ENCODE measurements at regions not wholly inside any gene's neighbourhood (a gene's known extent, or its start where the extent isn't known, plus 50 kb on each side); places are given as distances from the start of the nearest gene placed in this dataset.

- Histone ChIP-seq H3K56ac (ENCODE audit: insufficient read length, low read depth, low read length) (no peak overlapping the region), H2AFZ (ENCODE audit: low read length) (no peak overlapping the region), H3K79me2 (ENCODE audit: insufficient read depth, low read length) (no peaks in the 10 kb centered on the region), H2BK5ac (ENCODE audit: insufficient read length, low read length) (no peak overlapping the region), H3K14ac (ENCODE audit: insufficient read depth, low read length) (no peak overlapping the region), H3K23ac (ENCODE audit: insufficient read length, low read depth, low read length) (no peak overlapping the region), H3K79me1 (ENCODE audit: insufficient read depth, low read depth, low read length, poor library complexity, severe bottlenecking) (no peaks in the 10 kb centered on the region), H3K27me3 (ENCODE audit: insufficient read depth, low read length) (no peaks in the 10 kb centered on the region), H4K20me1 (ENCODE audit: control insufficient read depth, insufficient read depth, insufficient read length) (no peaks in the 10 kb centered on the region), H3K9me3 (ENCODE audit: control insufficient read depth, low read depth, low read length) (no peaks in the 10 kb centered on the region), H3K4me2 (ENCODE audit: insufficient read depth, insufficient read length, low read length) (no peak overlapping the region), H3K9ac (ENCODE audit: extremely low read depth, insufficient read length, low read length) (no peak overlapping the region), H4K8ac (replicated peaks; ENCODE audit: insufficient read length, low read depth, low read length) (no peak overlapping the region), H3K4ac (ENCODE audit: low read depth, low read length) (no peak overlapping the region), H3K23me2 (ENCODE audit: insufficient read length, low read depth, low read length, poor library complexity, severe bottlenecking) (no peaks in the 10 kb centered on the region), H2BK15ac (ENCODE audit: low read depth, low read length) (no peak overlapping the region), H2BK120ac (ENCODE audit: low read depth, low read length, poor library complexity, severe bottlenecking) (no peak overlapping the region), H2AK5ac (ENCODE audit: insufficient read length, low read length) (no peak overlapping the region), H3T11ph (ENCODE audit: low read length) (no peak overlapping the region), H3K4me1 (ENCODE audit: insufficient read depth, low read length) (no peaks in the 10 kb centered on the region), H4K5ac (ENCODE audit: insufficient read length, low read depth, low read length) (no peak overlapping the region), H4K91ac (ENCODE audit: insufficient read length, low read depth, low read length) (no peak overlapping the region), H3K27ac (ENCODE audit: insufficient read length, low read depth, low read length) (no peak overlapping the region), H3K18ac (ENCODE audit: insufficient read length, low read depth, low read length) (no peak overlapping the region), H2BK20ac (ENCODE audit: low read depth, low read length, poor library complexity, severe bottlenecking) (no peak overlapping the region), H2BK12ac (ENCODE audit: insufficient read length, low read depth, low read length) (no peak overlapping the region)
- Mint-ChIP-seq H3K27ac (no peak overlapping the region), H3K36me3 (ENCODE audit: insufficient read depth in 1 of 3, low read depth in 3 of 3) (no peaks in the 10 kb centered on the region), H3K4me3 (no peak overlapping the region), H3K4me1 (peaks cover 4 to 5% of the 10 kb centered on the region in 2 experiments), H3K27me3 (ENCODE audit: low read depth) (no peaks in the 10 kb centered on the region), H3K9me3 (no peaks in the 10 kb centered on the region)
- no CpG with 5 or more reads among the region's 4 CpGs for WGBS (ENCODE audit: extremely low coverage, insufficient read length, low lambda C conversion rate)
- no peak for TF ChIP-seq CTCF (conservative IDR thresholded peaks at IDR 0.05)
- no peak for DNase-seq
Measured at GRCh38 chr11:57935402-57936049, 88.2 kb upstream of the OR9Q1 start.

Measured in H9 (cell line).